SU-DHL-6 (cell line): ENCODE measurements at regions not wholly inside any gene's neighbourhood (a gene's known extent, or its start where the extent isn't known, plus 50 kb on each side); places are given as distances from the start of the nearest gene placed in this dataset.
A peak's percentile ranks its signal among the peaks of the same experiment; 100 is the strongest.

Experiments
- H2AFZ ChIP-seq: fragments of 200-600 bp; sonication (generic); 2 replicates; pipeline ENCODE4 v1.6.1; 2014; ENCODE audit warnings: low read depth, mild to moderate bottlenecking, moderate library complexity, mixed read lengths, antibody characterized with exemption, low read length; ENCODE audit not compliant: severe bottlenecking
- H3F3A ChIP-seq: fragments of 200-600 bp; shearing (Covaris generic); 2 replicates; pipeline ENCODE4 v1.6.0; 2016; ENCODE audit warnings: antibody characterized with exemption, mild to moderate bottlenecking; ENCODE audit not compliant: insufficient read depth
- H3K27ac ChIP-seq: fragments of 200-600 bp; sonication (generic); 2 replicates; pipeline ENCODE4 v1.5.1; 2016; ENCODE audit warnings: low read depth, mild to moderate bottlenecking, low read length, moderate library complexity, mixed read lengths
- H3K27me3 ChIP-seq: fragments of 200-600 bp; sonication (generic), shearing (Covaris generic); 2 replicates; pipeline ENCODE4 v1.6.0; 2014; ENCODE audit warnings: mild to moderate bottlenecking, low read length
- H3K36me3 ChIP-seq: fragments of 200-600 bp; sonication (generic); 2 replicates; pipeline ENCODE4 v1.6.1; 2014; ENCODE audit warnings: mild to moderate bottlenecking, low read length, mixed read lengths
- H3K4me2 ChIP-seq: fragments of 300-600, 200-600 bp; shearing (Covaris generic), sonication (generic); 2 replicates; pipeline ENCODE4 v1.6.0; 2014; ENCODE audit warnings: low read length, low read depth, mild to moderate bottlenecking; ENCODE audit not compliant: poor library complexity, severe bottlenecking
- H3K4me3 ChIP-seq: fragments of 200-600 bp; sonication (generic); 2 replicates; pipeline ENCODE4 v1.5.1; 2014; ENCODE audit warnings: antibody characterized with exemption, low read length, mild to moderate bottlenecking, mixed read lengths; ENCODE audit not compliant: insufficient read depth, poor library complexity, severe bottlenecking
- H3K79me2 ChIP-seq: fragments of 200-600 bp; sonication (generic); 2 replicates; pipeline ENCODE4 v1.6.1; 2014; ENCODE audit warnings: mild to moderate bottlenecking, low read length, moderate library complexity; ENCODE audit not compliant: insufficient read depth
- H3K9ac ChIP-seq: fragments of 200-600 bp; sonication (generic); 2 replicates; pipeline ENCODE4 v1.7.0; 2014; ENCODE audit warnings: mild to moderate bottlenecking, low read length
- H3K9me2 ChIP-seq: fragments of 200-600 bp; sonication (generic); replicated peaks from 2 replicates; pipeline ENCODE4 v1.6.1; 2014; ENCODE audit warnings: low read length; ENCODE audit not compliant: insufficient read depth
- H3K9me3 ChIP-seq: fragments of 200-600 bp; sonication (generic); 2 replicates; pipeline ENCODE4 v1.6.1; 2014; ENCODE audit warnings: low read length, mixed read lengths; ENCODE audit not compliant: insufficient read depth
- H4K20me1 ChIP-seq: fragments of 200-600 bp; sonication (generic); 2 replicates; pipeline ENCODE4 v1.6.1; 2014; ENCODE audit warnings: low read depth, mild to moderate bottlenecking, antibody characterized with exemption, low read length, moderate library complexity, mixed read lengths
- CTCF ChIP-seq: fragments of 200-600 bp; sonication (generic); IDR thresholded peaks from one replicate; pipeline ENCODE4 v1.5.1; 2017; ENCODE audit warnings: antibody characterized with exemption, mild to moderate bottlenecking, low read length, moderate library complexity; ENCODE audit not compliant: insufficient read depth, poor library complexity, severe bottlenecking
- EZH2phosphoT487 ChIP-seq: fragments of 200-600 bp; sonication (generic), shearing (Covaris generic); conservative IDR thresholded peaks from 2 replicates; pipeline ENCODE4 v1.6.1; 2018; ENCODE audit warnings: mild to moderate bottlenecking, antibody characterized with exemption, low read length, moderate library complexity, mixed read lengths

GRCh38 chr2:8571792-8572499 is 109.9 kb upstream of the ID2 start:
- TF ChIP-seq CTCF (no peak), EZH2phosphoT487 (no peak)
- Histone ChIP-seq H3K4me2 (peak overlapping the region; percentile 30), H3K36me3 (no peaks in the 10 kb centered on the region), H3K27me3 (no peaks in the 10 kb centered on the region), H3K9ac (no peak overlapping the region), H2AFZ (no peak overlapping the region), H3K27ac (peak overlapping the region; percentile 88), H3K9me2 (no peaks in the 10 kb centered on the region), H3K9me3 (no peaks in the 10 kb centered on the region), H3K79me2 (no peaks in the 10 kb centered on the region), H4K20me1 (no peaks in the 10 kb centered on the region), H3F3A (peaks cover 20% of the 10 kb centered on the region), H3K4me3 (no peak overlapping the region)

DNA sequence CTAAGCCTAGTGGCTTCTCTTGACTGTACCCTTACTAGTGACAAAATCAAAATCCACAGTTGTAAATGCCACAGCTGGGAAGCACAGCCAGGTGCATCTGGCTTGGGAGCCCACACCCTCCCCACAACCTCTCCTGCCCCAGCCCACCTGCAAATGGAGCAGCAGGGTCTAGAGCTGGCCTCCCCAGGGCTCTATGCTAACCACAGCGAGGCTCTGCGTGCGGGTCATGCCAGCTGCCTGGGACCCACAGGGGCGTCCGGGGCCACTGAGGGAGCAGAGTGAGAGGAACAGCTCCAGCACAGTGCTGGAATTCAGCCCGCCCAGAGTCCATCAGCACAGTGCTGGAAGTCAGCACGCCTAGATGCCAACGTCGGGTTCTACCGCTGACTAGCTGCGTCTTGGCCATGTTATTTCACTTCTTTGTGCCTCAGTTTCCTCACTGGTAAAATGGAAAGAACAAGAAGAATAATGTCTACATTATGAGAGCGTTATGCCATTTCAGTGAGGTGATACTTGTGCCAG is 109.1 kb upstream of the ID2 start:
- no peaks in the 10 kb centered on the region for H3K79me2 ChIP-seq
- no peaks in the 10 kb centered on the region for H3K27me3 ChIP-seq
- peak overlapping the region; percentile 74 for H3K4me2 ChIP-seq
- TF ChIP-seq EZH2phosphoT487 (no peak), CTCF (no peak)
- peak overlapping the region; percentile 47 for H3K9ac ChIP-seq
- no peaks in the 10 kb centered on the region for H3K9me2 ChIP-seq
- H3F3A ChIP-seq, result peaks cover 20% of the 10 kb centered on the region
- peak overlapping the region; percentile 88 for H3K27ac ChIP-seq
- no peaks in the 10 kb centered on the region for H3K9me3 ChIP-seq
- no peak overlapping the region for H2AFZ ChIP-seq
- H3K36me3 ChIP-seq, result no peaks in the 10 kb centered on the region
- no peaks in the 10 kb centered on the region for H4K20me1 ChIP-seq
- H3K4me3 ChIP-seq, result no peak overlapping the region

GRCh38 chr2:8573234-8573941 is 108.5 kb upstream of the ID2 start:
- H3K36me3 ChIP-seq, result no peaks in the 10 kb centered on the region
- no peaks in the 10 kb centered on the region for H3K9me2 ChIP-seq
- H2AFZ ChIP-seq, result no peak overlapping the region
- no peaks in the 10 kb centered on the region for H3K79me2 ChIP-seq
- no peaks in the 10 kb centered on the region for H3K9me3 ChIP-seq
- H3K9ac ChIP-seq, result peak overlapping the region; percentile 47
- TF ChIP-seq CTCF (no peak), EZH2phosphoT487 (no peak)
- H3K27ac ChIP-seq, result peak overlapping the region; percentile 88
- H3K4me2 ChIP-seq, result peak overlapping the region; percentile 74
- peak overlapping the region; percentile 0 for H3K4me3 ChIP-seq
- H4K20me1 ChIP-seq, result no peaks in the 10 kb centered on the region
- H3F3A ChIP-seq, result peaks cover 20% of the 10 kb centered on the region
- H3K27me3 ChIP-seq, result no peaks in the 10 kb centered on the region
